NCI-H2196 treated with DMSO at 0.1 percent for 48 hours (cell line): ENCODE measurements at regions not wholly inside any gene's neighbourhood (a gene's known extent, or its start where the extent isn't known, plus 50 kb on each side); places are given as distances from the start of the nearest gene placed in this dataset.
"Not testable (repeated sequence)": the region's sequence is repeated elsewhere in the genome, so short reads cannot be mapped to it uniquely, and the experiment has no call there.

Experiments used
- DNase-seq: peaks from one replicate; lab custom pipeline; 2025; ENCODE audit not compliant: unreplicated experiment; lab: John Stamatoyannopoulos, UW

DNA sequence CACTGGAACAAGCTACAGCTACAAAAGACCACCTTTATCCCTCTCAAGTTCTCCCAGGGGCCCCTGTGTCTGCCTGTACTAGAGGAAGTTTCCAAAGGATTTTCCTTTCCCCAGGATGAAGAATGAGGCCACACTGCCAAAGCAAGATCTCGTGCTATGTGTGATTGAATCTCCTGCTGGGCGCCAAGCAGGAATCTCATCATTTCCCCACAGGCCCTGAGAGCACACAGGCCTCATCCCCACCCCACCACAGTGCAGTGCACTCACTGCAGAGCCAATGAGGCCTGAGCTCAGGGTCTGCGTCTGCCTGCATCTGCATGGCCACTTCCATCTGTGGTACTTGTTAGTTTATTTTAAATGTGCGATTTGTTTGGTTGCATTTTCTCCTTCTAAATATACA, 387.4 kb upstream of the ASIC2 start:
- no peak for DNase-seq

DNA sequence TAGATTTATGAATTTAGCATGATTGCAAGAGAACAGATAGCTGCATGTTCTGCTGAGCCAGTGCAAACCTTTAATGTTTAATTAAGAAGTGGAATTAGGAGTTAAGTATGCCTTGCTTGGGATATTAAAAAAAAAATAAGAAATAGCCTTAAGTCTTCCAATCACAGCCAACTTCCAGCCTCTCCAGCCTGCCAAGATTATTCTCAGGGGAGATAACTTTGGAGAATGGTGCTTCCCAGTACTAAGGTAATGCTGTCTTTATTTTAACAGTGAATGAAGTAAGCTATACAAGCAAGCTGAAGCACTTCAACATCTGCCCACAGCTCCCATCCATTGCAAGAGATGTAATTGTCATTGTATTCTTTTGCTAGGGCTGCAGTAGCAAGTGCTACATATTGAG, 389.5 kb upstream of the ASIC2 start:
- no peak for DNase-seq

DNA sequence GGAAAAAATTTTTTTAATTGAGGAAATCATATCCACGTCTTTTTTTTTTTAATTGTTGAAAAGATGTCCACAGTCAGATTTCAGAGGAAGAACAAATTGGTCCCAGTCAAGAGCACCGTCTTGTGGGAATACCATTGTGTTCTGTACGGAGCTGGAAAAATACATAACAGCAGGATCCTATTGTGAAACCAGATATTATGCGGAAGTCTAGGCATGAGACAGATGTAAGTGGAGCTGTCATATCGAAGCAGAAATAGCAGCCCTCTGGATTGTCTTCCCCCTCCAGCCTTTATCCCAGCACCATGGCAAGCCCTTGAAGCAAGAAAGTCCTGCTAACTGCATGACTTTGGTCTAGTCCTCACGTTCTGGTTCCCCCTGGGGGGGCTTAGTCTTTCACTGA, 391.6 kb upstream of the ASIC2 start:
- DNase-seq: no peak

DNA sequence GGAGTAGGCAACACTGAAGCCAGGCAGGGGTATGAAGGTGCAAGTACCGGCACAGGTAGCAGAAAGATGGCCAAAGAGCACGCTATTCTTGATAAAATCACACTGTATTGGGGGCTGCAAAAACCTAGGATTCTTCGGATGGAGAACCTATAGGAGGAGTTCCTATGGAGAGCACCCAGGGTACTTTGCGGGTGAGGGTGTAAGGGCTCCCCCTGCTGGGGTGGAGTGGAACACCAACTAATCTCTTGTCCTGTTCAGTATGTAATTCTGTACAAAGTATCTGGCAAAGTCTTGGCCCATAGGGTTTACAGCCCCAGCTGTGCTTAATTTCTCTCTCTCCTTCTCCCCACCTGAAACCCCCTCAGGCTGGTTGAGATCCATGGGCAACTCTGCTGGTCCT, 393.1 kb upstream of the ASIC2 start:
- DNase-seq: no peak

DNA sequence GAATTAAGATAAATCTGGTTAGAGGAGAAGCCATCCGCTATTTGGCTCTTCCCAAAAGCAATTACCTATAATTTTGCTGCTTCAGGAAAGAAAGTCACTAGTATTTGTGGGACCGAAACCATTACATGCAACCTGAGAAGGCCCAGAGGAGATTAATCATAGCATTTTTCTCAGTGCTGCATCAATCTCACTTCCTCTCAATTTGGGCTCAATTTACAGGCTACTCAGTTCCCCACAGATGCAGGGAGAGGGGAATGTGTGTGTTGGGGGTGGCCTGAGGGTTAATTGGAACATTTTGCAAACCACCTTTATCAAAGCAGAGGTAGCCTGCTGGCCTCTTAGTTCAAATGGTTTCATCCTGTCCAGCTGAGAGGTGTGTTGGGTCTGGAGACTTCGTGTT, 394.7 kb upstream of the ASIC2 start:
- no peak for DNase-seq

DNA sequence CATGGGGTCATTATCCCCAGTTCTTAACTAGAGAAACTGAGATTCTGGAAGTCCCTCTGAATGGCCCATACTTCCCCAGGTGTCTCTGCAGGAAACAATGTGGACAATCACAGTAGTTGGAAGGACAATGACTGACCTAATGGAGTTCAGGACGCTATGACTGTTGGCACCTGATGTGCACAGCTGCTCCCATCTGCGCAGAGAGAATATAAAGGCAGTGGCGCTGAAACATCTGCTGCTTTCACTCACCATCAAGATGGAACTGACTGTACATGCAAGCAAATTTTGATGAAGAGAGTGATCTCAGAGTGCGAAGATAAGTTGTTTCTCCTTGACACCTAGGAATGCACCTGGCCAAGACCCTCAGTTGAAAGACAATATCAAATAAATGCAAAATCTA, 395.7 kb upstream of the ASIC2 start:
- no peak for DNase-seq

DNA sequence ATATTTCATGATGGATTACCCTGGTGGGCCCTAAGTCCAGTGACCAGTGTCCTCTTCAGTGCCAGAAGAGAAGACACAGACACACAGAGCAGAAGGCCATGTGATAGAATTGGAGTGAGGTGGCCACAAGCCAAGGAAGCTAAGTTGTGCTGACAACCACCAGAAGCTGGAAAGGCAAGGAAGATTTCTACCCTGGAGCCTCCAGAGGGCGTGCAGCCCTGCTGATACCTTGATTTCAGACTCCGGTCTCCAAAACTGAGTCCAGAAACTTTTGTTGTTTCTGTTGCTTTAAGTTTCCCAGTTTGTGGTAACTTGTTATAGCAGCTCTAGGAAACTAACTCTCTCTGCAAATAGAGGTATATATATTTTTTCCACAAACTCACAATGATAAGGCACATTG, 396.6 kb upstream of the ASIC2 start:
- DNase-seq: no peak

DNA sequence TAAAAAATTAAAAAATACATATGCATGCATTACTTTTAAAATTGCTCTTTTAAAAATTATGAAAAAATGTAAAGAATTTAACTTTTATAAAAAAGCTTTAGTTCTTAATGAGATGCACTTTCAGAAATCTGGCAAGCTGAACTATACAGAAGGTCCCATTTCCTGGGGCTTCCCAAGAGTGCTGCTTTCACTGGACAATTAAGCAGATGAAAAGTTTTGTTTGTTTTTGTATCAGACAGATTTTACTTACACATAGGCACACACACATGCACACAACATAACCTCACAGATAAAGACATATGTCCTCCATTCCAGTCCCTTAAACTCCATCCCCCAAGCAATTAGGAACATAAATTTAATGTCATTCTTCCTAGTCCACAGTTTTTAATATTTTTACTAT, 402.3 kb upstream of the ASIC2 start:
- no peak for DNase-seq

DNA sequence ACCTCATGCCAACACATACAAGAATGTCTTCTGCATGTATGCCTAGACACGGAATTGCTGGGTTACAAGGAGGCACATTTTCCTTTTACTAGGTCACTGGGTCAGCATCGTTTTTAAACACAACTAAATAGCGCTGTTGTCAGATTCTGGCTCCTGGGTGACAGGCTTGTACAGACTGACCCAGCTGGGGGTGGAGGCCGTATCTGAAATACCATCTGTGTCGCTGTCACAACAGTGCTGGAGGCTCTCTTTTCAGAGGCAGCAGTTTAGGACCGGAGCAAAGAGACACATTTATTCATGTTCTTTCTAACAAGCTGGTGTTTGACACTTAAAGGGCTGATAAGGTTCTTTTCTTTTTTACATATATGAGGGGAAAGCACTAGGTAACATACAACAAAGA, 403.0 kb upstream of the ASIC2 start:
- no peak for DNase-seq

DNA sequence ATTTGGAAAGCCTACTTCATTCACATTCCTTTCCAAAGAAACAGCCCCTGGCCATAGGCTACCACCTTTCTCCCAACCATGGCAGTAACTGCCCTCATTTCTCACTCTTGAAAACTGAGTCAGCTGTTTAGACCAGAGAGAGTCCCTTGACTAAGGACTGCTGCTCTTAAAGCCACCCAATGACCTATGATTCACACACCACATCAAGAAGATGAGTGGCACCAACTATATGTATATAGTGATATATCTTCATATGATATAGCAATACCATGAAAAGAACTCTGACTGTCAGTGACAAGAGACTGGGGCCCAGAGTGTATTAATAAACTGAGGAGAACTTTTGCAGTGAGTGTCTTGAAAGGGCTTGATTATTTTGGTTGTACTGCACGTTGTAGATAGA, 404.5 kb upstream of the ASIC2 start:
- DNase-seq: no peak

DNA sequence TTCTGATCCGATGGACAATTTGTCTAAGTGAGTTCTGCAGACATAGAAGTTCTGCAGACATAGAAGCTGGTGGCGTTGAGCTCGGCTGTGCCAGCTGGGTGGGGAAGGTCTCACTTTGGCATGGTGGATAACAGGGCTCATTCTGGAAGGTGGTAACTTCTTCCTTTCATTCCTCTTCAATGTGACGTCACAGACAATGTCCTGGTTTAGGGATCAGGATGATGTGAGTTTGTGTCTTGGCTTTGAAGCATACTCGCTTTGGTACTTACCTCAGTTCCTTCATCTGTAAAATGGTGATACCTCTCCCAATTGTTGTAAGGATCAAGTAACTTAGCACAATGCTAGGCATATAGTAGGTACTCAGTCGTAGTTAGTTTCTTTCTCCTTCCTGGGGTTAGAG, 408.8 kb upstream of the ASIC2 start:
- DNase-seq: no peak

DNA sequence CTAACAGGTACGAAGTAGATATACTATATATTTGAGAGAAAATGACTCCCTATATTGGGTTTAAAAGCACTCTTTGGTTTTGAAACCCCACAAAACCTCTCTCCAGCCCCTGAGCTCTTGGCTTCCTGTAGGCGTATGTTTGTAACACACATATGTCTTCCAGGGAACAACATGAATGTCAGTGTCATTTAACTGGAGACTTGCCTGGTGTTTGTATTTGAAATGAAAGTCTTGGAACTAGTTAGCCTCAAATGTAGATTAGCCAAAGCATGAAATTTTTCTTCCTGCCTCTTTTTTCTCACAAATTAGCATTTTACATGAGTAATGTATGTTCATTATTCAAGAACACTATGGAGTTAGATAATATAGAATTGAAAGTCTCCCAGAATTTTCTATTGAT, 411.8 kb upstream of the ASIC2 start:
- no peak for DNase-seq

DNA sequence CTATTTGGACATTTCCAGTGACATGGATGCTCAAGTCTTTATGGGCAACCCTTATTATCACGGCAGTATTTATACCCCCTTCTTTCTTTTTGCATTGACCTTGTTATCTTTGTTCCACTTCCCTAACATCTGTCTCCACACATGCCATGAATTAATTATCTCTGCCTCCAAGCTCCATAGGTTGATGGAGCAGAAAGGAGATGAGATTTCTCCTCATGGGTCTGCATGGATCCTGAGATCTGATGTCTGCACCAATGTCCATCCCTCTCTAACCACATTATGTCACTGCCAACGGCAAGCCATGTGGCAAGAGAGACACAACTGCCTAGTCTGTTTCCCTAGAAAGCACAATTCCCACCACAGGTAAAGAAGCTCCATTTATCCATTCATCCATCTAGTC, 416.8 kb upstream of the ASIC2 start:
- DNase-seq: no peak

DNA sequence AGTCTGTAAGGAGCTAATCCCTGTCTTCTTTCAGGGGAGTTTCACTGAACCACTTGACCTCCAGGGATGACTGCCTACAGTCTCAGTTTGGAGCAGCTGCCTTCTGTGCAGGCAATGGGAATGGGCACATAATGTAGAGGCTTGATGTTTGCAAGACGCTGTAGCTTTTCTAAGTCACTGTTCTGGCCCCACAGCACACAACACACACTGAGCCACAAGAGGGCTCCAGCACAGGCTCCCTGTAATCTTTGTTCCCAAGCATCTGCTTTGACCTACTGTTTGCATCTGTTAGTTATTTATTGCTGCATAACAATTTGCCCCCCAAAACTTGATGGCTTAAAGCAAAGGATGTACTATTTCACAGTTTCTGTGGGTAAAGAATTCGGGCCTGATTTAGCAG, 419.0 kb upstream of the ASIC2 start:
- no peak for DNase-seq

DNA sequence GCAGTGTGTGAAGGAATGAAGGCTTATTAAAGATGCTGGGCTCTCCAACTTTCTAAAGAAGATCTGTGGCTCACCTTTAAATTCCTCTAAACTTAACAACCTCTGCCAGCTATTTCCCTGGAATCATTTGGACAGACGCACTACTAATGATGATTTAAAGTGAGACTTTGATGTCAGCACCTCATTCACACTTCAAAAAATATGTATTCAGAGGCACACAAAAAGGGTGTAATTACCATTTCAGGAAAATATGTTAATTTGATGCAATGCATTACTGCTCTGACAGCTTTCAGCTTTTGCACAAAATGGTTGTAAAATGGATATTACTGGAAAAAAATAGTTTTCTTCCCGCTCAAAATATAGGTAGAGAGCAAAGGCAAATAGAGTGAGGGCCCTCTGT, 423.9 kb upstream of the ASIC2 start:
- no peak for DNase-seq

DNA sequence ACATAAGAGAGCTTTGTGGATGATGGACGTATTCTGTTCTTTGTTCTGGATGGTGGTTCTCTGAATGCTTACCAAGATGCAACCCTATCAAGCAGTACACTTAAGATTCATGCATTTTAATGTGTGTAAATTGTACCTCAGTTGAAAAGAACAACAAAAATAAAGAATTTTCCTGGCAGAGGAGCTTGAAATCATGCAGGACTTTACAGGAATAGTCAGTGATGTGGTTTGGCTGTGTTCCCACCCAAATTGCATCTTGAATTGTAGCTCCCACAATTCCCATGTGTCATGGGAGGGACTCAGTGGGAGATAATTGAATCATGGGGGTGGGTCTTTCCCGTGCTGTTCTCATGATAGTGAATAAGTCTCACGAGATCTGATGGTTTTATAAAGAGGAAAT, 430.6 kb upstream of the ASIC2 start:
- not testable (repeated sequence) for DNase-seq

DNA sequence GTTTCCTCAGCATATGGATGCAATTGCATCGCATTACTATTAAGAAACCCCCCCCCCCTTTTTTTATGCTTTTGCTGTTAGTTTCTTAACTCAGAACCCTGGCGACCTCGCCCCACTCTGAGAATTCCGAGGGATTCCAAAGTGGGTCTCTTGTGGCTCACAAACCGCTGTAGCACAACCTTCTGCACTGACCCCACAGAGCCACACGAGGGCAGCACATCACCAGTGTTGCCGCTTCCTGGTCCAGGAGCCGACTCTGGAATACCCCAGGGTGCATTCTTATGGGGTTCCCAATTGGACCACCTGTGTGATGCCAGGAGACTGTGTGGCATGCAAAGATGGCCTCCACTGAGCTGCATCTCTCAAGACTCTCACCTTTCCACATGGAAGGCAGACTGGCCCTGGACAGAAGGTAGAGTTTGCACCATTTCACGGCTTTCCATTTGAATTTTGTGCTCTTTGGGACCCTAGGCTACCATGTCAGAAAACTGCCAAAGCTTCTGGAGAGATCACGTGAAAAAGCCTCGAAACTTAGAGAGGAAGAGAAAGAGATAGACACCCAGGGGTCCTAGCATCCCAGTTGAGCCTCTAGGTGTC, 432.7 kb upstream of the ASIC2 start:
- no peak for DNase-seq

DNA sequence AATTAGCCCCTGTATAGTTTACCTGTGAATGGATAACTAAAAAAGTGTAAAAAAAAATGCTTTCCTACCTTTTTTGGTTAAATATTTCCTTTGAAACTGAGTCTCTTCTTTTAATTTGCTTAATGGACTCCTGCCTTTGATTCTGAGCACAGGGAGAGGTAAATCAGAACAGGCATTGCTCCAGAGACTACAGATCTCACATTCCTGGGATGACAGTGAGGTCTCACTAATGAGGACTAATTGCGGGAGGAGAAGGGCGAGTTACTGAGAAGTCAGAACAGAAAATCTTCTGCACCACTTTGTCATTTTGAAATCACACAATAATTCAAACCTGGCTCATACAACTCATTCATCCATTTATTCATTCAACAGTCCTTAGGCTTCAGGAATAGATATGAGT, 437.0 kb upstream of the ASIC2 start:
- no peak for DNase-seq

DNA sequence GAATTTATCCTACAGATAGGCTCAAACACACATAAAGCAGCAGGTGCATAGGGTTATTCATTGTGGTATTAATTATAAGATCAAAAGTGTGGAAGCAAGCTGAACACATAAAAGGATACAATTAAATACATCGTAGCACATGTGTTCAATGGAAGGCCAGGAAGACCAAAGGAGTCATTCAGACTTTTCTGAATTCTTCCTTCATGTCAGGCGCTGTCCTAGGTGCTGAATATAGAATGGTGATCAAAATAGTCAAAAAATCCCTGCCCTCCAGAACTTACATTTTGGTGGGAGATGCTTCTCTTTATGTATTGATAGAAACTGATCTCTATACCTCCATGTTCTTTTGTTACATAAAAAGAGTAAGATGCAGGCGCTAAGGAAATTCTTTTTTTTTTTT, 439.0 kb upstream of the ASIC2 start:
- no peak for DNase-seq

DNA sequence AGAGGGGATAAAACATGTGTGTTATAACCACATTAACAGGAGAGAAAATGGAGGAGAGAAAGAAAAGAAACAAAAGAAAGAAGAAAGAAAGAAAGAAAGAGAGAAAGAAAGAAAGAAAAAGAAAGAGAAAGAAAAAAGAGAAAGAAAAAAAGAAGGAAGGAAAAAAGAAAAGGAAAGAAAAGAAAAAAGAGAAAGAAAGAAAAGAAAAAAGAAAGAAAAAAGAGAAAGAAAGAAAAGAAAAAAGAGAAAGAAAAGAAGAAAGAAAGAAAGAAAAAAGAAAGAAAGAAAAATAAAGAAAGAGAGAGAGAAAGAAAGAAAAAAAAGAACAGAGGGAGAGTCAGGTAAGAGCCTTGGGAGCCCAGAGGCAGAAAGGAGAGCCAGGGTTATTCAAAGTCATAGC, 446.6 kb upstream of the ASIC2 start:
- no peak for DNase-seq

DNA sequence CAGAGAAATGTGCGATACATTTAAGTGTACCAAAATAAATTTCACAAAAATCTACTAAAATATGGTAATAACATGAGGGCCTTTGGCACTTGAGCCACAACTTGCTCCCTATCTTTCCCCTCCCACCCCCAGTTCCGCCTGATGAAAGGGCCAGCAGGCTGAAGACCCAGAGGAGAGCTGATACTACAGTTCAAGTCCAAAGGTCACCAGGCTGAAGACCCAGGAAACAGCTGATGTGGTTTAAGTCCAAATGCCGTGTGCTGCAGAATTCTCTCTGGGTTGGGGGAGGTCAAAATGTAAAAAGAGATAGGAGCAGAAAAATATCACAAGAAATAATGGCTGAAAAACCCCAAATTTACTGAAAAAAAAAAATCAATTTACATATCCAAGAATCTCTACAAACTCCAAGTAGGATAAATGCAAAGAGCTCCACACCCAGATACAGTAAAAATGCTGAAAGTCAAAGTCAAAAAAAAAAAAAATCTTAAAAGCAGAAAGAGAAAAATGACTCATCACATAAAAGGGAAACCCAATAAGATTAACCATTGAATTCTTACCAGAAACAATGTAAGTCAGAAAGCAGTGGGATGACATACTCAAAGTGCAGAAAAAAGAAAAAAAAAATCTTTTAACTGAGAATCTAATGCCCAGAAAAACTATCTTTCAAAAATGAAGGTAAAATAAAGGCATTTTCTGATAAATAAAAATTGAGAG, 452.1 kb upstream of the ASIC2 start:
- no peak for DNase-seq

DNA sequence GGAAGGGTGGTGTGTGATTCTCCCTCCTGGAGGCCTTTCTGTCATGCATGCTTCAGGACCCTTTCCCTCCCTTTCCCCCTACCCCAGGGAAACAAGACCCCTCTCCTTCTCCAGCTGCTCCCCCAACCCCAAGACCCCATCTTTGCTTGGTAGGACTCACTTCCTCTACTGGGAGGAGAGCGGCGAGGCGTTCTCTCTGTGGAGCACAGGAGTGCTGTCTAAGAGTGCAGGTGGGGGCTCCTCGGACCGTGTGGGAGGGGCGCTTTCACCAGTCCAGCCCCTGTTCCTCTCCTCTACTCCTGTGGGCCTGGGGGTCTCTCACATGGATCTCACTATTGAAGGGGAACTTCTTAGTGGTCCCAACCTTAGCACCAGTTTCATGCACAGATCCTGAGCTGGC, 456.1 kb upstream of the ASIC2 start:
- no peak for DNase-seq

DNA sequence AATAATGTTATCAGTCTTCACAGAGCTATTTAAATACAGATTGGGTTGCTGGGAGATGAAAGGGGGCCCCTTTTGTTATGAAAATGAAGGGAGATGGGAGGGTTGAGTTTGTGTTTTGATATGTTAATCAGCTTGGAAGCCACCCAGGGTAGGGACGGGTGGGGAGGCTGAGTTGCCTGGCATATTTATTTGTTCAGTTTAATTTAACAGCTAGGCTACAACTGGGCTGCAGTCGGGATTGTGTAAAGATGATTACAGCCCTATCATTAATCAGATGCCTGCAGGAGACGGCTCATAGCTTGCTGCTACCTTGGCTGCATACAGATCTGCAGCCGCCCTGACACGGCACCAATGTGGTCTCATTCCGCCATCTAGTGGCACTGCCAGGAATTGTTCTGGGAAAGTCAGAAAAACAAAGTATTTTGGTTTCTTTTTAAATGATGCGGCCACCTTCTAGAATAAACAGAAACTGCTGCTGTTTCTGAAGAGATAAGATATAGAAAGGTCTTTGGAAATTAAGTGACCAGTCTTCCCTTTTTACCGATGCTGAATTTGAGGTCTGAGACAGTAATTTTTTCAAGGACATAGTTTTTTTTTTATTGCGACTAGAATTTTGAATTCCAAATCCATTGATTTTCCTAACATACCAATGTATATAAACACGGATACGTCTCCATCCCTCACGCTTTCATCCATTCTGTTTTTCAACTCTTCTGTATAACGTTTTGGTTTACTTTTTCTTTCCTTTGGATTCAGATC, 458.0 kb upstream of the ASIC2 start:
- DNase-seq: no peak
